HG02970 (cell line): ENCODE measurements at regions not wholly inside any gene's neighbourhood (a gene's known extent, or its start where the extent isn't known, plus 50 kb on each side); places are given as distances from the start of the nearest gene placed in this dataset.

Experiments
- ATAC-seq: cut with Tn5 transposase; IDR thresholded peaks from one replicate; pipeline ENCODE4 v1.9.1; 2021; ENCODE audit warnings: mild to moderate bottlenecking, moderate library complexity, moderate number of reproducible peaks; ENCODE audit not compliant: unreplicated experiment, low FRiP score

DNA sequence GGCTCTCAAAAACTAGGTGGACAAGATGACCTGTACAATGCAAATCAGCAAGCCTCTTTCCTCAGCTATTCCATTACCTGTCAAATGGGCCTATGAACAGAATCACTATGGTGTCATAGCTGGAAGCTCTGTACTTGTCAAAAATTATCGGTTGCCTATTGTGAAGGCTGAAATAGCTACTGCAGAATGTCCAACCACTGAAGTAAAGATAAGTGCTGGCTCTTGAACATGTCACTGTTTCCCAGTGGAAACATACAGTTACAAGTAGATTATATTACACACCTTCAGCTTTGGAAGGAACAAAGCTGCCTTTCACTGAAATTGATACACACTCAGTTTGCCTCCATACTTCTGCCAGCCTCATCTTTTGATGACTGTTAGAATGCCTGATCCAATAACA is 55.5 kb upstream of the PCDH9 start:
- no peak for ATAC-seq

DNA sequence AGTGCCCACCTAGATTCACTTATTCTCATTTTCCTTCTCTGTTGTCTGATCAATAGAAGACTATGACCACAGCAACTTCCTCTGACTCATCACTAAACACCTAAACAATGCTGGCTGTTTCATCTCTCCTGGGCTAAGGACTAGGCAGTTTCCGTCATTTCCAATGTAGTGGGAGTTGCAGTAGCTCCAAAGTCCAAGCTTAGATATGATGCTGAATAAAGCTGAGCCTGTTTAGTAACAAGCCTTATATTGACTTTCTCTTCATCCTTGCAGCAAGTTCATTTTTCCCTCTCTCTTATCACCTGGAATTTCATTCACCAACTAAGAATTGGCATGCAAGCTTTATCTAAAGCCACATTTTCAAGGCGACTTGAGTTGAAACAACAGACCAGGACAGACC is 53.5 kb upstream of the PCDH9 start:
- ATAC-seq: no peak

DNA sequence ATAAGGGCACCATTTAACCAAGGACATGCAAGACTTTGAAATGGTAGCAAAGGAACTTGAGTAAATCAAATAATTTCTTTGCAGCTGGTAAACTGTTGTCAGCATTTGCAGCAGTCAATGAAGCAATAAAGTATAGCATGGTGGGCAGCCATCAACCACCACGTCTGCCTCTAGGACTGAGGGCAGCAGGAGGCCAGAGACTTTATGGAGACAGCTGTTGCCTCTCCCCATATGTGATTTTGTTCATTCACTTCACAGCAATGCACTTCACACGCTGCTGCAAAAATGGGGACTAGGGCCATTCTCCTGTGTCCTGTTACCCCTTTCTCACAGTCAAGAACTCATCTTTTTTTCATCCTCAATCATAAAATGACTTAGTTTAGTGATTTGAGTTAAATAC is 51.3 kb upstream of the PCDH9 start:
- no peak for ATAC-seq
